GM21576 (cell line): ENCODE measurements at regions not wholly inside any gene's neighbourhood (a gene's known extent, or its start where the extent isn't known, plus 50 kb on each side); places are given as distances from the start of the nearest gene placed in this dataset.

Source experiments
- ATAC-seq: cut with Tn5 transposase; IDR thresholded peaks from one replicate; pipeline ENCODE4 v1.9.1; 2021; ENCODE audit warnings: mild to moderate bottlenecking, moderate library complexity; ENCODE audit not compliant: unreplicated experiment

DNA sequence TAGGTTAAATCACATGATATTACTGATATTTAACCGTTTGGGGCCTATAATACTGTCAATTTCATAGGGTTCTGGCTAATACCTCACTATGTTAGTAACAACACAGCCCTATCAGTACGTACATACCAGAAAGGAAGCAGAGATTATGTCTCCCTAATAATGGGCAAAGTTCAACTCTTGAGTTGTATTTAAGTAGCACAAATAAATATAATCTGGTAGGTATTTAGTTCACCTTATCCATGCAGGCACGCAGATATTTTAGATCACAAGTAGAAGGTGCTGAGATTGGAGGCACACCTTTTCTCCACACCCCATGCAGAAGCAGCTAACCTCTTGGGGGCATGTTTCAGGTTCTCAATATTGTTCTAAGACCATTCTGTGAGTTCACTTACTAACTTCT, 118.9 kb downstream of the IRS1 start:
- no peak for ATAC-seq

DNA sequence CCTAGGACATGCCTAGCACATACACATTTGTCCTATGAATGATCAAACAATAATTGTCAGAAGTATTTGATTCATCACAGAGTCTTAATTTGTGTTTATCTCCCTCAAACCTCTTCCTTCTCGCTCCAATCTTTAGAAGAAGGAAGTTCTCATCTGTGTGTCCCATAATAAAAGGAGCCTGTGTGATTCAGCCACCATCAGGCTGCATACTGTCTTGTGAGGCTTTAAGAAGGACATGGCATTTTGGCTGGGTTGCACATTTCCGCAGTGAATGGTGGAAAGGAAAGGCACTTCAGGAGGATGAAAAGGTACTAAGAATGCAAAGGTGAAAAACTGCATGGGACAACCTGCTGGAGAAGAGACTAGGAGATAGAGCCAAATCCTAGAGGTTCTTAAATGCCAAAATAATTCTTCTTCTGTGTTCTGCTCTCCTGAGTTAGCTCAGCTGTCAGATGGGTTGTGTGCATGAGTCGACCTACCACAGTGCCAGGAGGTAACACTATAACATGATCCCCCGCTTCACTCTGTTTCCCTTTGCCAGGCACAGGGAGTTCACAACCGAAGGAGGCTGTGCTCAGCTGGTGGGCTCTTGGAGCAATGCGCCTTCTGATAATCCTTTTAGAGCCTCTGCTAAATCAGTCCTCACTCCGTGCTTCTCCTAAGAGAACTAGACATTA, 120.1 kb downstream of the IRS1 start:
- no peak for ATAC-seq

DNA sequence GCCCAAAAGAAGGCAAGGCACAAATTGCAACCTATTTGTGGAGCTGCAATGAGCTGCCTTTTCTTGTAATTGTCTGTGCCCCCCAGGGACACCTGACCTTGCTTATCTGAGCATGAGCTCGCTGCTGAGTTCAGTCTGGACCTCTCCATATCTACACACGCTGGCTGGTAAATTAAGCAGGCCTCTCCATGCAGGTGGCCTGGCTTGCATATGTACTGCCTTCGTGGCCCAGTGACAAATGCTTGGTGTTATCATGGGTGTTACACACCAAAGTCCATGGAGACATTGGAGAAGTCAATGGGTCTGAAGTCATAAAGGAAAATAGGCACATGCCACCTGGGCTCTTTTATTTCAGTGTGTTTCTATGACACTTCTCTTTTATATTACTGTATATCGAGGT, 121.2 kb downstream of the IRS1 start:
- no peak for ATAC-seq

DNA sequence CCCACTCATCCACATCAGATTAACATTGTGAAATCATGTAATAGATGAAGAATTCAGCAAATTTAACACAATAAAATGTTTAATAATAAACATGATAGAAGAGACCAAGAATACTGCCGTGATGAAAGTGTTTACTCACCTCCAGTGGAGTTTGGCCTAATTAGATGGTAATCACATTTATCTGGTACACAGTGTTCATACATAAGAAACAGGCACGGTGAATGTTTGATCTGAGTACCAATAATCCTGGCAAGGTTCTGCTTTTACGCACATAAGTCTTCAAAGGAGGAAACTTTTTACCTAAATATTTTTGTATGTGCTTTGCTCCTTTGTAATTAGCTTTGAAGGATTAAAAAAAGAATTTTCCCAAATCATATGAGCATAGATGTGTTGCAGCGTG, 122.5 kb downstream of the IRS1 start:
- ATAC-seq: no peak

DNA sequence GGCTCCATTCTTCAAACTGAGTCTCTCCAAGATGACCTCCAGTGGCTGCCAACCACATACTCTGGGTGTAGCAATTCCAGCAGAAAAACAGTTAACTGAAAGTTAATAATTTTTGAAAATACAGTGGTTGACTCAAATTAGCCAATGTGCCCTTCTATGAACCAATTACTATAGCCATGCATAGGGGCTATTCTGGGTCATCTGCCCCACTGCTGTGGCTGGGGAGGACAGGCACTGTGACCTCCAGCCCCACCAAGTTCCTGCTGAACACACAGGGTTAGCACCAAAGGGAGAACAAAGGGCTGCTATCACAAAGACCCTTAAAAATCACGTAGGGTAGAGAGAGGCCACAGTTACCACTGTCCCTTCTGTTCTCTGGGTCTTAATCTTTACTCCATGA, 123.0 kb downstream of the IRS1 start:
- ATAC-seq: no peak

DNA sequence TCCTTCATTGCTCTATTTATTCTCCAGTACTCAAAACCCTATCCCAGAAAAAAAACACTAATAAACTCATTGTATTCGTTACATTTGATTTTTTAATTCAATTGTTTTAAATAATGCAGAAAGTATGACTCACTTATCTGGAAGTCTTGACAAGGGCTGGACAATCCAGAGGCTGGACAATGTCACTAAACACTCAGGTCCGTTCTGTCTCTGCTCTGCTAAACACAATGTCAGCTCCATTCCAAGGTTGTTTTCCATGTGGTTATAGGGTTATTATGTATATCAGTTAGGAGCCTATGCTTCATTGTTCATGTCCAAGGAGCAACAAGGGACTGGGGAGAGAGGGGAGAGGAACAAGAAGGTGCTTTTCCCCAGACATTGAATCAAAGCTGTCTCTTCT, 125.5 kb downstream of the IRS1 start:
- no peak for ATAC-seq

DNA sequence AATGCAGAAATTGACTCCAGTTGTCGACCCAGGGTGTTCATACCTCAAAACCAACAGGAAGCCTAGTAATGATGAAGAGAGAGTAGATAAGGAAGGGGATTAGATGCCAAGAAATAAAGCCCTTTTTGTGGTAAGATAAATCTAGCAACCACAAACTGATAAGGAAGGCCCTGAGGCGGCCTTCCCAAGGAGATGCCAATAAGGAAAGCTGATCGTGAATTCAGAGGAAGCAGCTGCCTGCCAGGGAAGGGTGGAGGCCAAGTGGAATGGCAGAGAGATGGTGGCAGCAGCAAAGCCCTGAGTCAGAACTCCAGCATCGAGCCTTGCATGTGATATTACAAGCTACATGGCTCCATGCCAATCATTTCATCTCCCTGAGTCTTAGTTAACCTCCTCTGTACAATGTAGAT, 126.3 kb downstream of the IRS1 start:
- no peak for ATAC-seq

DNA sequence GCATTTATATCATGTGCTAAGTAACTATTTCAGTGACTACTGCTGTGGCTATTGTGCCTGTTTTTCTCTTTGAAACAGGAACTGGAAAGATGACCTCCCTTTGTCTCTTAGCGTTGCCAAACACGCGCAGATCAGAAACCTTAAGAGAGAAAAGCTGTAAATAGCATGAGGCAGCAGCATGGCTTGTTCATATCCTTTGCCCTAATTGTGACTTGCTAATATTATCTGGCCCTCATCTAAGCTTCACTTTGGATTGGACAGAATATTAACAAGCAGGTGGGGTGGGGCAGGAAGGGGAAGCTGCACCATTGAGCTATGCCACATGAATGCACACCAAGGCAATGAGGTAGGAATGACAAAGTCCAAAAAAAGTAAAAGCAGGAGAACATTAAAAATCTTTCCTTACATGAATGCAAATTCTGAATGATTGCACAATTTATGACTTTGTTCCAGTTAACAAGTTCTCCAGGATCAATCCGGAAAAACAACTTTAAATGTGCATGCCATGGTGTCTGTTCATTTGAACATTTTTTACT, 128.4 kb downstream of the IRS1 start:
- no peak for ATAC-seq

DNA sequence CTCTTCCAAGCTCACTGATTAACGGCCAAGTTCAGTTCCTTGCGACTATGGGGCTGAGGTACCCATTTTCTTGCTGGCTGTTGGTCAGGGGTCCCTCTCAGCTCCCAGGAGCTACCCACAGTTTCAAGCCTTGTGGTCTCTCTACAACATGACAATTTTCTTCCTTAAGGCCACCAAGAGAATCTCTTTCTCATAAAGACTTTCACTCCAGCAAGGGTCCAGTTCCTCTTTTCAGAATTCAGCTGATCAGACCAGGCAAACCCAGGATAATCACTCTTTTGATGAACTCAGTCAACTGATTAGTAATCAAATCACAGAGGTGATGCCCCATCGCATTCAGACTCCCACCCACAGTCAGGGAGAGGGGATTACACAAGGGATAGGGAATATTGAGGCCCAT, 129.7 kb downstream of the IRS1 start:
- ATAC-seq: no peak

DNA sequence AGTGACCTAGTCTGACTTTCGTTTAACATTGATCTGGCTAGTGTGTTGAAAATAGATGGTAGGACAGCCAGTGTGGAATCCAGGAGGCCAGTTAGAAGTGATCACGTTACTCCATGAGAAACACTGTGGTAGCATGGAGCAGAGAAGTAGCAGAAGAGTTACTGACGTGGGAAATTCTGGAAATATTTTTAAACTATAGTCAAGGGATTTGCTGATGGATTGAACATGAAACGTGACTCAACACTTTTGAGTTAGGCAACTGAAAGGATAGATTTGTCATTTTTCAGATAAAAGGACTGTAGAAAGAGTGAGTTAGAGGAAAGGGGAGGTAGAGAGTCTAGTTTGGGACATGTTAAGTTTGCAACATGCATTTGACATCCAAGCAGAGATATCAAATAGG, 130.4 kb downstream of the IRS1 start:
- ATAC-seq: no peak

DNA sequence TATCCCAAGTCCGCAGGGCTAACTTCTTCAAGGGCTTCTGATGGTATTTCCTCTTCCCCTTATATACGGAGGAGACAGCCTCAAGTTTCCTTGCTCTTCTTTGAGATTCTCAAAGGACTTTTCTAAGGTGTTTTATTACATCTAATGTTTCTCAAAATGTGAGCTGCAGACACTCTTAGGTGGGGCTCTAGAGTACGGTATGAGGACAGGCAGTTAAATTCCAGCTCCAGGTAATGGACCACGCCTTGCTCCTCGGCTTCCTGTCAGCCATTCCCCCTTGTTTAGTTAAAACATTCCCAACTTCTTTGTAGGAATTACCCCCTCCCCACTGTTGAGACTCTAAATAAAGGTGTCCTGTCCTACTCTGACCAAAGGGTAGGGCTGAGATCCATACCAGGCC, 131.9 kb downstream of the IRS1 start:
- ATAC-seq: no peak

DNA sequence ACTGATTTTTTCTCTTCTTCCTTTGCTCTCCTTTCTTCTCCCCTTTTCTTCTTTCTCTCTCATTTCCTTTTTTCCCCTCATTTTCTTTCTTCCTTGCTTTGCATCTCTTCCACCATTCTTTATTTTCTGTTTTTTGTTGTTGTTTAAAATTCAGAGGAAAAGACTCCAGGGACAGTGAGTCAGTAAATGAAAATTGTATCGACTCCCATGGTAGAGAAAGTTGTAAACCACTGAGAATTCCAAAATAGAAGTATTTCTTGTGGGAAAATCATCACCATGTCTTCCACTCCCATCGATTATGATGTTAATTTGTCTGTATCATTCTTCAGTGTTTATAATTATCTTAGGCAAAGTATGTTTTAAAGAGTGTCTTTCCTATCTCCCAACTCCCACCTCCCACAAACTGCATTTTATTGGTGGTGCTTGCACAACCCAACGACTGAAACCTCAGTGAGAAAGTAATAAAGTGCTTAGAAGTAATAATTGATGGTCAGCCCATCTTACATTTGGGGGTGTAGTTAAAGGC, 134.3 kb downstream of the IRS1 start:
- ATAC-seq: no peak

DNA sequence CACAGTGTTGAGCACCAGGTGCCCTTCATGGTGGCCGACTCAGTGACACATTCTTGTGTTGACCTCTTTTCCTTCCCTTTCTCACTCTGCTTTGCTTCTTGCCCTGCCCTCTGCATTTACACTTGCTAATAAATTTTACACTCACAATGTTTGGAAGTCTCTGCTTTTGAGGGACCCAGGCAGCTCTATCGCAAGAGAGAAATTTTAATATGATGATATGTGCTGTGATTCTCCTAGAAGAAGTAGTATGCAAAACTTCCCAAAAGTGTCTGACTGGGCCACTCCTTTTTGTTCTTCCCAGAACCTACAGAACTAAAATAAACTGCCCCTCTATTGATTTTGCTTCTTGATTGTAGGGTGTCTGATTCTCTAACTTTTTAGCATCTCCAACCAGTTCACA, 135.0 kb downstream of the IRS1 start:
- ATAC-seq: no peak

DNA sequence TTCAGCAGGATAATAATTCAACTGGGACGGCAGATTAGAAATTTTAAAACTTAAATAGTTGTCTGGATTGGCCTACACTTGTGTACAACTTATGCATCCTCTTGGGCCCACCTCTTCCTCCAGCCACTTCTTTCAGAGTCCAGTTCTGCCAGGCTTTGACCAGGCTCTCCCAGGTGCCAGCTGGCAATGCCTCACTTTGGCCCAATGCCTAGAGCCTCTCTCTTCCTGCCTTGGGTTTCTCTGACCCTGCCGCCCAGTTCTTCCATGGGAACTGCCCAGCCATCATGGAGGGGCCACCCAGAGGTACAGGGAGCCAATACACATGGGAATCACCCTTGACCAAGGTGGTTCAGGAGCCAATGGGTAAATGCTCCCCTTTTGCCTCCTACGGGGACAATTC, 135.5 kb downstream of the IRS1 start:
- no peak for ATAC-seq

DNA sequence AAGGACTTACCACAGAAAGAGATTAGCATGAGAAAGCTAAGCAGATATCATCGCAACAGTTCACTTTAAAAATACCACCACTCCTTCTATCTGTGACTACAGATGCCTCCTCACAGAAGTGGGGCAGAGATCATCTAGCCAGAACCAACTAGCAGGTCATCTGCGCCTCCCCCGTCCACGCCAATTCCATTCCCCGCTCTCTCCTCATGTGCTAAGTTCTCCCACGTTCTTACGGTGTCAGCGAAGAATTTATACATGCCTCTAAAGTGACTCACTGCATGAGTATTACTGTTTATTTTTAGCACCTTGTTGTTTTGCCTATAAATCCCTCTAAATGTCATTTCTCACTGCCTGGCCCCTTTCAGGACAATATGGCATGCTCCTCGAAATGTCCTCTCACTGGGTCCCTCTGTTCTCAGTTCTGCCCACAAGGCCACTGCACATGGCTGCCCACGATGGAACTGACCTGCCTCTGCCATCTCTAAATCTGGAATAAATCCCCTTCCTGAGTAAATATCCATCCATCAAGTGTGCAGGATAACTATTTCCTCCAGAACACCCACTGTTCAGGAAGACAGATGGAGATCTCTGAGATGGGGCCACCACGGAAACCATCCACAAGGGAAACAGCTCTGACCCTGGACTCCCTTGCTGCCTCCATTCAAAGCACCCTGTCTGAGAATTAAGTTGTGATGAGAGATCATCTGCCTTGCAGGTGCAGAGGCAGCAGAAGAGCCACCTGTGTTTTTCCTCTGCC, 137.7 kb downstream of the IRS1 start:
- no peak for ATAC-seq

DNA sequence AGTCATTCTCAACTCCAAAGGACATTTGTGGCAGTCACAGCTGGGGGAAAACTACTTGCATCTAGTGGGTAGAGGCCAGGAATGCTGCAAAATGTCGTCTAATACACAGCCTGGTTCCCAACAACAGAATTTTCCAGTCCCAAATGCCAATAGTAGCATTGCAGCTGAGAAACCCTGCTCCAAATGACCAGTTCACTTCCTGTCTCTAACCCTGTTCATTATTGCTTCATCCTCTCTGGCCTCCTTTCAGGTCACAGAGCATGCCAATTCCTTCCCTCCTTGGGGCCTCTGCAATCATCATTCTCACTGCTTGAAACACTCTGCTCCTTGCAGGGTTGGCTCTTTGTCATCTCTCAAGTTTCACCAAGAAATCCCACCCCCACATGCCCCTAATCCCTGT, 139.1 kb downstream of the IRS1 start:
- no peak for ATAC-seq

DNA sequence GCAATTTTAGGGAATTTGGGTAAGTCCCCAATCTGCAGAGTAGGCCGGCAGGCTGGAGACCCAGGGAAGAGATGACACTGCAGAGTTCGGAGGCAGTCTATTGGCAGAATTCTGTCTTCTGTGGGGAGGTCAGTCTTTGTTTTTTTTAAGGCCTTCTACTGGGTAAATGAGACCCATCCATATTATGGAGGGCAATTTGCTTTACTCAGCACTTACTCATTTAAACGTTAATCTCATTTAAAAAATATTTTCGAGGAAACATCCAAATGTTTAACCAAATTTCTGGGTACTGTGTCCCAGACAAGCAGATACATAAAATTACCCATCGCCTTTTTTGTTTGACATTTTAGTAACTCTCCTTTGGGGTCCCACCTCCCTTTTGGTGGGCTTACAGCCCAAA, 139.5 kb downstream of the IRS1 start:
- no peak for ATAC-seq

DNA sequence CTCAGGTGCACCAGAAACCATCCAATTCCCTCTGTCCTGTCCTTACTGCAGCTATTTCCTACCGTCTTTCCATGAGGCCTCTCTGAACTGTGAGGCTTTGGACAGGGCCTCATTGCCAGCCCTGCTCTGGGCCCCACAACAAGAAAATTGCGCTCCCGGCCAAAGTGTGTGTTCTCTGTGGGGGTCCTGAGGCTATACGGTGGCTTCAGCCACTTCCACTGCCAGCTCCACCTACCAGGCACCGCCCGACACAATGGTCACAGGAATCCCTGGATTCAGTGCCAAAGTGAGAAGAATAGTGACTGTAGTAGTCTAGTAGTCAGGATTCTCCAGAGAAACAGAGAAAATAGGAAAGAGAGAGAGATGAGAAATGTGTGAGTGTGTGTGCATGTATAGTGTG, 140.2 kb downstream of the IRS1 start:
- no peak for ATAC-seq

DNA sequence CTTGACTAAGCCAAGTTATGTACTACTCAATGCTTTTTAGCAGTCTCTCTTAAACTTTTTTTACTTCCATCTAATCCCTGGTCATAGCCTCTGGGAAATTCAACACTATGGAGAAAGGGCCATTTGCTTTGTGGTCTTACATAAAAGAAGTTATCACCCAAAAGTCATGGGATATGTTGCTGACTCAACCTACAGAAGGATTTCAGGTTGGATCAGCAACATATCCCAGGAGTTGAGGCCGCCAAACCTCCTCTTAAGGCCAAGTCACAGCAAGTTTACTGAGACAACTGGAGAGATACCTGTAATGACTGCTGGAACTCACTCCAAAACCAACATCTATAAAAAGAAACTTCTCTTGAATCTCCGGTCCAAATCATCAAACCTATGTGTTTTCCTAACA, 141.1 kb downstream of the IRS1 start:
- ATAC-seq: no peak

DNA sequence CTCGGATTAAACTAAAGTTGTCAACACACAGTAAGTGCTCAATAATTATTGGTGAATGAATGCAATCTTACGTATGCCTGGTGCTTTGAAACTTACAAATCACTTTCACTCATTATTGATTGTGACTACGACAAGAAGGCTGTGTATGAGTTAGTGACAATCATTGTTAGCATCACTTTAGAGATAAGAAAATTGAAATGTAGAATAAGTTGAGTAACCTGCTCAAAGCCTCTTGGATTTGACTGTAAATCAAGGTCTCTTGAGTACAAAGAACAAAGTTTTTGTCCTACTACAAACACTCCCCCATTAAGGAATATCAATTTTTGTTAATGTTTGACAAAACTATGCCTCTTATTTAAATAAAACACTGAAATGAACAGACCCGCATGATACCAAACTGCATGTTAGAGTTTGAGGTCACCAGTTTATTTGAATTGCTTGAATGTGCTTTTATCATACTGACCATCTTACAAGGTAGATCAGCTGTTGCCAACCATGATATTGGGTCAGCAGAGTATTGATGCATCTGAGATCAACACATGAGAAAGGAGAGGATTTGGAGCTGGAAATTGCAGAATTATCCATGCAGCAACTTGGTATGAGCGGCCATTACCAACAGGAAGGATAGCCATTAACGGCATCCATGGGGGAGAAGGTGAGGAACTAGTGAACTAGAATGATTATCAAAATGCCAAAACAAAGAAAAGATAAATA, 142.1 kb downstream of the IRS1 start:
- ATAC-seq: no peak

DNA sequence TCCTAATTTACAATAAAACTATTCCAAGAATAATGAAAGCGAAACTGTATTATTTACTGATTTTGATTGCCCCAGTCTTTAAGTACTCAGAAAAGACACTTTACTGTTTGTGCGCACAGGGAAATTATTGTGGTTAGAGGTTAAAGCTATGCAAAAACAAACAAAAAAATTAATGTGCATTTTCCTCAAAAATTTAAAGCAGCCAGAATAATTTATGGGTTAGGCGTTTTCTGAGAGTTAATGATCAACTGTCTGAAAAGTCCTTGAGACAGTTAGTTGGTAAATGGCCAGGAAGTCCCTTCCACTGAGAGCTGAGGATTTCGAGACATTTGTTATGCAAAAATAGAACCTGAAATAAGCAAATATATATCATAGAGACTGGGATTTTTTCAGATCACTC, 143.3 kb downstream of the IRS1 start:
- ATAC-seq: no peak

DNA sequence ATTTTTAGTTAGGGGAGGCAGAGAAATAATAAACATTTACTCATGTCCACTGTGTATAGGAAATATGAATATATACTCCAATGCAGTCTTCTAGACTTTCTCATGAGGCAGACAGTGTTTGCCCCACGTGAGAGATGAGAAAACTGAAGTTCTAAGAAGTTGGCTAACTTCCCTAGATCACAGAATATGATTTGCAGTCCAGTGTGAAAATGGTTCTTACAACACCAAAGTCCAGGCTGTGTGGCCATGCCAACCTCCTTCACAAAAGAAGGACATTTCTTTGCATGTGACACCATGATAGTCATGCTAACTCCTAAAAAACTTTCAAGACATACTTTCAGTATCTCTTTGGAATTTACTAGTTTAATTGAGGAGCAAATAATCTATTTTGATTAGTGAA, 143.7 kb downstream of the IRS1 start:
- no peak for ATAC-seq
